ENCODE measurements at regions not wholly inside any gene's neighbourhood (a gene's known extent, or its start where the extent isn't known, plus 50 kb on each side); places are given as distances from the start of the nearest gene placed in this dataset.

DNA sequence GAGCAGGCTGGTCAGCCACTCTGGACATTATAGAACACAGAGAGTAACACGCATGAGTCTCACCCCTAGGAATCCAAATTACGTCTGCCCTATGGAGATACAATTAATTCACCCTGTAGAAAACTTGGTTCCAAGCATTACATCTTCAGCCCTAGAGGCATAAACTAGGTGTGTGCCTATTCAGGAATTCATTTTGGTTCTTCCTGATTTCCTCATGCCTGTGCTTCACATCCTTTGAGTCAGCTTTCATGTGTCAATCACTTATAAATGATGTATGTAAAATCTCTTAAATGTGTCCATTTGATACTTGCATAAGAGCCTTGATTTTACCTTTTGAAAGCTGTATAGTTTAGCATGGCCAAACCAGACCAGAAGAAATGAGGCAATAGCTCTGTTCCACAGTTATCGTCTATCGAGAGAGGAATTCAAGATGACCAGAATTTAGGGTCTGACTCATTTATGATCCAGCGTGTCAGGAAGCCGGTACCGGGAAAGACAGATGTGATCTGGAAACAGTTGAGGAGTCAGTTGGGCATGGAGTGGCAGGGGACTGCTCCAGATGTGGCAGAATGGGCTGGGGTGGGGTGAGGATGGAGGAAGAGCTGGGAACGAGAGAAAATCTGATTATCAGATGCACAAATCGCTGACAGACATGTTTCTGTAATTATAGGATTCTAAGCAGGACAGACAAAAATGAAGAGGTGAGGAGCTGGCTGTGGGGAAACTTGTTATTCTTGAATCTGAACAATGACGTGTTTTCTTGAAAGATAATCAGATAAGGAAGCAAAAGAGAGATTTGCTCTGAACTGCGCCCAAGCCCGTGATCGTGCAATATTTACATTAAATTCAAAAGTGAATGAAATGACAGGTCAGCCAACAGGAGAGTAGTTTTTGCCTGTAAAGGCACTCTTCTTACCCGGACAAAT lies 76.7 kb downstream of the C16orf95 start:
- TF ChIP-seq GATA3 (IDR thresholded peaks at IDR 0.05; ENCODE audit: low read depth, low read length): no peak
- TF ChIP-seq GATA2 (IDR thresholded peaks at IDR 0.05; ENCODE audit: low read depth, low read length): no peak
